Tibial artery (tissue), 4 donors: ENCODE measurements at regions not wholly inside any gene's neighbourhood (a gene's known extent, or its start where the extent isn't known, plus 50 kb on each side); places are given as distances from the start of the nearest gene placed in this dataset.

Source experiments
- DNase-seq, 2 donors: peaks; one replicate each; pipeline ENCODE4 v3.0.0-alpha.2; 2019
- H3K27ac ChIP-seq, 2 donors: fragments of 200-600 bp; sonication (generic) in 1 of 2; 1 replicate in 1 of 2; 2 replicates in 1 of 2; pipeline ENCODE4 v1.5.1; 2018 to 2019; ENCODE audit warnings: mild to moderate bottlenecking in 1 of 2
- H3K27me3 ChIP-seq, 2 donors: fragments of 200-600 bp; sonication (generic) in 1 of 2; one replicate each; pipeline versions ENCODE4 v1.5.1 to v1.6.0; 2016 to 2019
- H3K36me3 ChIP-seq, 3 donors: fragments of 200-600 bp; sonication (generic) in 2 of 3; one replicate each; pipeline ENCODE4 v1.5.1; 2016 to 2019; ENCODE audit warnings: mild to moderate bottlenecking in 2 of 3
- H3K4me1 ChIP-seq, 4 donors: fragments of 200-600 bp; sonication (generic) in 2 of 4; 1 replicate in 3 of 4; 2 replicates in 1 of 4; pipeline ENCODE4 v1.5.1; 2016 to 2019
- H3K4me3 ChIP-seq, 2 donors: fragments of 200-600 bp; sonication (generic) in 1 of 2; 1 replicate in 1 of 2; 2 replicates in 1 of 2; pipeline ENCODE4 v1.5.1; 2018 to 2019; ENCODE audit warnings: mild to moderate bottlenecking in 2 of 2
- H3K9me3 ChIP-seq, 3 donors: fragments of 200-600 bp; sonication (generic) in 1 of 3; one replicate each; pipeline ENCODE4 v1.5.1; 2016 to 2019
- intact Hi-C: fragments of 100-400 bp; cut with DNase I; formaldehyde crosslinking; loops from one replicate; pipeline ENCODE4 v1.15.0; 2023; ENCODE audit warnings: low total_unique reads
- TF ChIP-seq, protein P1 (sequence below), 2 experiments: fragments of 200-600 bp in 1 of 2; fragments of 450-650 bp in 1 of 2; IDR thresholded peaks; one replicate each; pipeline ENCODE4 v1.5.1; 2017 to 2019; ENCODE audit warnings: antibody characterized with exemption in 2 of 2, mild to moderate bottlenecking in 1 of 2, moderate library complexity in 1 of 2

DNA sequence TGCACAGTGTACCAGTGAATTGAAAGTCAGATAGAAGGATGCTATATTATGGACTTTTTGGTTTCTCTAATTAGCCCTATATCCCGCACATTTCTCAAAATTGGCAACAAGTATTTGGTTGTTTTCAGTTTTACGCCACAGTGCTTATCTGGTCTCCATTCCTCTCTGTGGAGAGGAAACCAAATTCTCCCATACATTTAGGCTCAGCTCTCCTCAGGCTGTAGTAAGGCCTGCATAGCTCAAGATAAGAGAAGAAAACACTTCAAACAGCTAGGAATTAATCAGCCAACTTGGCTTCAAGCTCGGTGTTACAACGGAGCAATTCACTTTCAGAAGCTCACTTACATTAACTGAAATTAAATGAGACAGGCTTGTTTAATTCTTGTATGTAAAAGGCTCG, 263.2 kb downstream of the PDHA2 start:
- DNase-seq: no peak
- Histone ChIP-seq H3K9me3 (no peaks in the 10 kb centered on the region), H3K4me3 (no peak overlapping the region), H3K4me1 (no peaks in the 10 kb centered on the region), H3K36me3 (no peaks in the 10 kb centered on the region), H3K27ac (no peak overlapping the region), H3K27me3 (no peaks in the 10 kb centered on the region)
- intact Hi-C loops: no loop called here
- TF ChIP-seq, protein P1, sequence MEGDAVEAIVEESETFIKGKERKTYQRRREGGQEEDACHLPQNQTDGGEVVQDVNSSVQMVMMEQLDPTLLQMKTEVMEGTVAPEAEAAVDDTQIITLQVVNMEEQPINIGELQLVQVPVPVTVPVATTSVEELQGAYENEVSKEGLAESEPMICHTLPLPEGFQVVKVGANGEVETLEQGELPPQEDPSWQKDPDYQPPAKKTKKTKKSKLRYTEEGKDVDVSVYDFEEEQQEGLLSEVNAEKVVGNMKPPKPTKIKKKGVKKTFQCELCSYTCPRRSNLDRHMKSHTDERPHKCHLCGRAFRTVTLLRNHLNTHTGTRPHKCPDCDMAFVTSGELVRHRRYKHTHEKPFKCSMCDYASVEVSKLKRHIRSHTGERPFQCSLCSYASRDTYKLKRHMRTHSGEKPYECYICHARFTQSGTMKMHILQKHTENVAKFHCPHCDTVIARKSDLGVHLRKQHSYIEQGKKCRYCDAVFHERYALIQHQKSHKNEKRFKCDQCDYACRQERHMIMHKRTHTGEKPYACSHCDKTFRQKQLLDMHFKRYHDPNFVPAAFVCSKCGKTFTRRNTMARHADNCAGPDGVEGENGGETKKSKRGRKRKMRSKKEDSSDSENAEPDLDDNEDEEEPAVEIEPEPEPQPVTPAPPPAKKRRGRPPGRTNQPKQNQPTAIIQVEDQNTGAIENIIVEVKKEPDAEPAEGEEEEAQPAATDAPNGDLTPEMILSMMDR (IDR thresholded peaks at IDR 0.05): no peak

- Histone ChIP-seq H3K27me3 (no peaks in the 10 kb centered on the region), H3K9me3 (no peaks in the 10 kb centered on the region), H3K27ac (no peak overlapping the region), H3K36me3 (no peaks in the 10 kb centered on the region), H3K4me1 (no peaks in the 10 kb centered on the region), H3K4me3 (no peak overlapping the region)
- intact Hi-C loops: no loop called here
- TF ChIP-seq, protein P1 (IDR thresholded peaks at IDR 0.05): no peak
- DNase-seq: no peak
Observed at GRCh38 chr4:96108146-96108545, 268.3 kb downstream of the PDHA2 start.

GRCh38 chr4:96112631-96113030, 272.7 kb downstream of the PDHA2 start:
- Histone ChIP-seq H3K4me3 (no peak overlapping the region), H3K4me1 (no peaks in the 10 kb centered on the region), H3K36me3 (no peaks in the 10 kb centered on the region), H3K27ac (no peak overlapping the region), H3K9me3 (no peaks in the 10 kb centered on the region), H3K27me3 (no peaks in the 10 kb centered on the region)
- no peak for DNase-seq
- intact Hi-C loops: no loop called here
- TF ChIP-seq, protein P1 (IDR thresholded peaks at IDR 0.05): no peak

GRCh38 chr4:96120206-96120605, 280.3 kb downstream of the PDHA2 start:
- Histone ChIP-seq H3K27ac (no peak overlapping the region), H3K9me3 (no peaks in the 10 kb centered on the region), H3K36me3 (no peaks in the 10 kb centered on the region), H3K4me3 (no peak overlapping the region), H3K27me3 (no peaks in the 10 kb centered on the region), H3K4me1 (no peaks in the 10 kb centered on the region)
- intact Hi-C loops: no loop called here
- DNase-seq: no peak
- TF ChIP-seq, protein P1 (IDR thresholded peaks at IDR 0.05): no peak

DNA sequence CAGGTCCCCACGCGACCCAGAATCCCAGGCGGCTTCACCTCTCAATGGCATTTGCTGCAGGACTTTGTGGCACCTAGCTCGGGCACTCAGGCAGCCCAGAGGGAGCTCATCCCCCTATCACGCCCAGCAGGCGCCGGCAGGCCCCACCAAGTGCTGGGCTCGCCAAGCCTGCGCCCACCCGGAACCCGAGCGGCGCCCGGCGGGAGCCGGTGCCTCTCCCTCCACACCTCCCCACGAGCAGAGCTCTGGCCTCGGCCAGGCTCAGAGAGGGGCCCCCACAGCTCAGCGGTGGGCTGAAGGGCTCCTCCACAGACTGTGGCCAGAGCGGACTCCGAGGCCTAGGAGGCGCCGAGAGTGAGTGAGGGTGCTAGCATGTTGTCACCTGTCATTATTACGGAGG, 286.3 kb downstream of the PDHA2 start:
- H3K9me3 ChIP-seq: no peaks in the 10 kb centered on the region
- TF ChIP-seq, protein P1 (IDR thresholded peaks at IDR 0.05): no peak
- no peak overlapping the region for H3K27ac ChIP-seq
- no peaks in the 10 kb centered on the region for H3K27me3 ChIP-seq
- no peak overlapping the region for H3K4me3 ChIP-seq
- no peaks in the 10 kb centered on the region for H3K36me3 ChIP-seq
- no peak for DNase-seq
- intact Hi-C loops: no loop called here
- H3K4me1 ChIP-seq: no peaks in the 10 kb centered on the region

GRCh38 chr4:96131186-96131585, 291.3 kb downstream of the PDHA2 start:
- Histone ChIP-seq H3K27me3 (no peaks in the 10 kb centered on the region), H3K36me3 (no peaks in the 10 kb centered on the region)

More at GRCh38 chr4:96131186-96131585, 291.3 kb downstream of the PDHA2 start:
- H3K4me1 ChIP-seq: no peaks in the 10 kb centered on the region
- intact Hi-C loops: no loop called here
- no peaks in the 10 kb centered on the region for H3K9me3 ChIP-seq
- H3K4me3 ChIP-seq: no peak overlapping the region
- H3K27ac ChIP-seq: no peak overlapping the region
- no peak for DNase-seq
- TF ChIP-seq, protein P1 (IDR thresholded peaks at IDR 0.05): no peak
